HT1080 (cell line): ENCODE measurements at regions not wholly inside any gene's neighbourhood (a gene's known extent, or its start where the extent isn't known, plus 50 kb on each side); places are given as distances from the start of the nearest gene placed in this dataset.
"Not testable (repeated sequence)": the region's sequence is repeated elsewhere in the genome, so short reads cannot be mapped to it uniquely, and the experiment has no call there.

Experiments used
- DNase-seq: peaks from one replicate; pipeline ENCODE4 v3.0.0-alpha.2; 2015; ENCODE audit warnings: low read depth

DNA sequence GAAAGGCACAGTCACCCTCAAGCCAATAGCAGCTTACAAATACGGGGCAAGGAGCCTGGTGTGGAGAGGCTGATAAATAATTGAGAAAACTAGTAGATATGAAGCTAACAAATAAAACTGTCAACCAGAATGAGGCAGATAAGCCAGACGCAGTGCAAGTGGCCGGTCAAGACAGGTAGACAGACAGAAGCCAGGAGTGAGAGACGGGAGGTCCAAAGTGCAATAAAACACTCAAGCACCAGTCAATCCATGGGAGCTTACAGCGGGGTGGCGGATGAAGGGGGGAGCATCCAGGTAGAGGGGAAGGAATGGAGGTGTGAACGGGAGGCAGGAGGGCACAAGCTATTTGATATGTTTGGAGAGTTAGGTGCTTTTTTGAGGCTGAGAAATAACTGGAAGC is 193.1 kb downstream of the FOXD4L6 start:
- DNase-seq = no peak

DNA sequence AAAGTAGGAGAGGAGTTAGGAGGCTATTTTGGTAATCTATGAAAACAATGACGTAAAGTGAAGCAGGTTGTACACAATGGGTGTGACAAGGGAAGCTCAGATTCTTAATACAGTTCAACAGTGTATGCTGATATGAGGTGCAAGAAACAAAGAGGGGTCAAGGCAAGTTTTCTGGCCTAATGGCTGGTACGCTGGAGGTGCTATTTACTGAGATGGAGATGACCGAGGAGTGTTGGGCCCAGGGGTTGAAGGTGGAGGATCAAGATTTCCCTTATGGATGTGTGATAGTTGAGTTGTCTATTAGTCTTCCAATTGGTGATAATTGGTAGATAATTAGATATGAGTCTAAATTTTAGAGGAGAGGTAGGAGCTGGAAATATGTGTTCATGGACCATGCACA is 194.0 kb downstream of the FOXD4L6 start:
- DNase-seq = not testable (repeated sequence)

DNA sequence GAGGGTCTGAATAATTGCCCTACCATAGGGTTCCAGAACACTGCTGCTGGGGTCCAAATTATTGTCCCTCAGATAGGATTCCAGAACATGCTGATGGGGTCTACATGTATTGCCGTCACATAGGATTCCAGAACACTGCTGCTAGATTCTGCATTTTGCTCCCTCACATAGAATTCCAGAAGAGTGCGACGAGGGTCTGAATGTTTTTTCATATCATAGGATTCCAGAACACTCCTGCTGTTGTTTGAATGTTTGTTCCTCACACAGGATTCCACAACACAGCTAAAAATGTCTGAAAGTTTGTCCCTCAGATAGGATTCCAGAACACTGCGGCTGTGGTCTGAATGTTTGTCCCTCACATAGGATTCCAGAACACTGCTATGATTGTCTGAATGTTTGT is 198.1 kb downstream of the FOXD4L6 start:
- not testable (repeated sequence) for DNase-seq

DNA sequence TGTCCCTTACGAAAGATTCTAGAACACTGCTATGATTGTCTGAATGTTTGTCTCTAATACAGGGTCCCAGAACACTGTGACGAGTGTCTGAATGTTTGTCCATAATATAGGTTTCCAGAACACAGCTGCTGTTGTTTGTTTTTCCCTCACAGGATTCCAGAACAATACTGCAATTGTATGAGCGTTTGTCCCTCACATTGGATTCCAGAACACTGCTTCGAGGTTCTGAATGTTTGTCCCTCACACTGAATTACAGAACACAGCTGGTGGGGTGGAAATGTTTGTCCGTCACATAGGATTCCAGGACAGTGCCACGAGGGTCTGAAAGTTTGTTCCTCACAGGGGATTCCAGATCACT is 199.0 kb downstream of the FOXD4L6 start:
- not testable (repeated sequence) for DNase-seq

DNA sequence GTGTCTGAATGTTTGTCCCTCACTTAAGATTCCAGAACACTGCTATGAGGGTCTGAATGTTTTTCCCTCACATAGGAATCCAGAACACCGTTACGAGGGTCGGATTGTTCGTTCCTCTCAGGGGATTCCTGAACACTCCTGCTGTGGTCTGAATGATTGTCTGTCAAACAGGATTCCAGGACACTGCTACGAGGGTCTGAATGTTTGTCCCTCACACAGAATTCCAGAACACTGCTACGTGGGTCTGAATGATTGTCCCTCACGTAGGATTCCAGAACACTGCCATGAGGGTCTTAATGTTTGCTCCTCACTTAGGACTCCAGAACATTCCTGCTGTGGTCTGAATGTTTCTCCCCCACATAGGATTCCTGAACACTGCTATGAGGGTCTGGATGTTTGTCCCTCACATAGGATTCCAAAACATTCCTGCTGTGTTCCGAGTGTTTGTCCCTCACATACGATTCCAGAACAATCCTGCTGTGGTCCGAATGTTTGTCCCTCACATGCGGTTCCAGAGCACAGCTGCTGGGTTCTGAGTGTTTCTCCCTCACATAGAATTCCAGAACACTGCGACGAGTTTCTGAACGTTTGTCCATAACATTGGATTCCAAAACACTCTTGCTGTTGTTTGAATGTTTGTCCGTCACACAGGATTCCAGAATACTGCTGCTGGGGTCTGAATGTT is 199.5 kb downstream of the FOXD4L6 start:
- DNase-seq = no peak

DNA sequence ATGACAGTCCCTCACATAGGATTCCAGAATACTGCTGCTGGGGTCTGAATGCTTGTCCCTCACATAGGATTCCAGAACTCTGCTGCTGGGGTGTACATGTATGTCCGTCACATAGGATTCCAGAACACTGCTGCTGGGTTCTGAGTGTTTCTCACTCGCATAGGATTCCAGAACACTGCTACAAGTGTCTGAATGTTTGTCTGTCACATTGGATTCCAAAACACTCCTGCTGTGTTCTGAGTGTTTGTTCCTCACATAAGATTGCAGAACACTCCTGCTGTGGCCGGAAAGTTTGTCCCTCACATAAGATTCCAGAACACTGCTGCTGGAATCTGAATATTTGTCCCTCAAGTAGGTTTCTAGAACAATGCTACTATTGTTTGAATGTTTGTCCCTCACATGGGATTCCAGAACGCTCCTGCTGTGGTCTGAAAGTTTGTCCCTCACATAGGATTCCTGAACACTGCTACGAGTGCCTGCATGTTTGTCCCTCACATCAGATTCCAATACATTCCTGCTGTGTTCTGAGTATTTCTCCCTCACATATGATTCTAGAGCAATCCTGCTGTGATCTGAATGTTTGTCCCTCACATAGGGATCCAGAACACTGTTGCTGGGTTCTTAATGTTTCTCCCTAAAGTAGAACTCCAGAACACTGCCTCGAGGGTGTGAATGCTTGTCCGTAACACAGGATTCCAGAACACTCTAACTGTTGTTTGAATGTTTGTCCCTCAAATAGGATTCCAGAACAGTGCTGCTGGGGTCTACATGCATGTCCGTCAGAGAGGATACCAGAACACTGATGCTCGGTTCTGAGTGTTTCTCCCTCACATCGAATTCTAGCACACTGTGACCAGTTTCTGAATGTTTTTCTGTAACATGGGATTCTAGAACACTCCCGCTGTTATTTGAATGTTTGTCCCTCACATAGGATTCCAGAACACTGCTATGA is 200.4 kb downstream of the FOXD4L6 start:
- DNase-seq = no peak

DNA sequence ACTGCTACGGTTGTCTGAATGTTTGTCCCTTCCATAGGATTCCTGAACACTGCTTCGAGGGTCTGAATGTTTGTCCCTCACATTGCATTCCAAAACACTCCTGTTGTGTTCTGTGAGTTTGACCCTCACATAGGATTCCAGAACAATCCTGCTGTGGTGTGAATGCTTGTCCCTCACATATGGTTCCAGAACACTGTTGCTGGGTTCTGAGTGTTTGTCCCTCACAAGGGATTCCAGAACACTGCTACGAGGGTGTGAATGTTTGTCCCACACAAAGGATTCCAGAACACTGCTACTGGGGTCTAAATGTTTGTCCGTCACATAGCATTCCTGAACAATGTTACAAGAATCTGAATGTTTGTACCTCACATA is 201.2 kb downstream of the FOXD4L6 start:
- DNase-seq = no peak

DNA sequence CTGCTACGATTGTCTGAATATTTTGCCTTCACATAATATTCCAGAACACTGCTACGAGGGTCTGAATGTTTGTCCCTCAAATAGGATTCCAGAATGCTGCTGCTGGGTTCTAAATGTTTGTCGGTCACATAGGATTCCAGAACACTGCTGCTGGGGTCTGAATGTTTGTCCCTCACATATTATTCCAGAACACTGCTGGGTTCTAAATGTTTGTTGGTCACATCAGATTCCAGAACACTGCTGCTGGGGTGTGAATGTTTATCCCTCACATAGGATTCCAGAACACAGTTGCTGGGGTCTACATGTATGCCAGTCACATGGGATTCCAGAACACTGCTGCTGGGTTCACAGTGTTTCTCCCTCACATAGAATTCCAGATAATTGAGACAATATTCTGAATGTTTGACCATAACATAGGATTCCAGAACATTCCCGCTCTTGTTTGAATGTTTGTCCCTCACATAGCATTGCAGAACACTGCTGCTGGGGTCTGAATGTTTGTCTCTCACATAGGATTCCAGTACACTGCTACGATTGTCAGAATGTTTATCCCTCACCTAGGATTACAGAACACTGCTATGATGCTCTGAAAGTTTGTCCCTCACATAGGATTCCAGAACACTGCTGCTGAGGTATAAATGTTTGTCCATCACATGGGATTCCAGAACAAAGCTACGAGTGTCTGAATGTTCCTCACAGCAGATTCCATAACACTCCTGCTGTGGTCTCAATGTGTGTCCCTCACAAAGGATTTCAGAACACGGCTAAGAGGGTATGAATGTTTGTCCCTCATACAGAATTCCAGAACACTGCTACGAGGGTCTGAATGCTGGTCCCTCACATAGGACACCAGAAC is 201.8 kb downstream of the FOXD4L6 start:
- no peak for DNase-seq

DNA sequence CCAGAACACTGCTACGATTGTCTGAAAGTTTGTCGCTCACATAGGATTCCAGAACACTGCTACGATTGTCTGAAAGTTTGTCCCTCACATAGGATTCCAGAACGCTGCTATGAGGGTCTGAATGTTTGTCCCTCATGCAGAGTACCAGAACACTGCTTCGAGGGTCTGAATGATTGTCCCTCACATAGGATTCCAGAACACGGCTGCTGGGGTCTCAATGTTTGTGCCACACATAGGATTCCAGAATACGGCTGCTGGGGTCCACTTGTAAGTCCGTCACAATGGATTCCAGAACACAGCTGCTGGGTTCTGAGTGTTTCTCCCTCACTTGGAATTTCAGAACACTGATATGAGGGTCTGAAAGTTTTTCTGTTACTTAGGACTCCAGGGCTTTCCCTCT is 203.3 kb downstream of the FOXD4L6 start:
- DNase-seq = no peak

DNA sequence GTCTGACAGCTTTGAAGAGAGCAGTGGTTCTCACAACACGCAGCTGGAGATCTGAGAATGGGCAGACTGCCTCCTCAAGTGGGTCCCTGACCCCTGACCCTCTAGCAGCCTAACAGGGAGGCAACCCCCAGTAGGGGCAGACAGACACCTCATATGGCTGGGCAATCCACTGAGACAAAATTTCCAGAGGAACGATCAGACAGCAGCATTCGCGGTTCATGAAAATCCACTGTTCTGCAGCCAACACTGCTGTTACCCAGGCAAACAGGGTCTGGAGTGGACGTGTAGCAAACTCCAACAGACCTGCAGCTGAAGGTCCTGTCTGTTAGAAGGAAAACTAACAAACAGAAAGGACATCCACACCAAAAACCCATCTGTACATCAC is 212.1 kb downstream of the FOXD4L6 start:
- DNase-seq = not testable (repeated sequence)

DNA sequence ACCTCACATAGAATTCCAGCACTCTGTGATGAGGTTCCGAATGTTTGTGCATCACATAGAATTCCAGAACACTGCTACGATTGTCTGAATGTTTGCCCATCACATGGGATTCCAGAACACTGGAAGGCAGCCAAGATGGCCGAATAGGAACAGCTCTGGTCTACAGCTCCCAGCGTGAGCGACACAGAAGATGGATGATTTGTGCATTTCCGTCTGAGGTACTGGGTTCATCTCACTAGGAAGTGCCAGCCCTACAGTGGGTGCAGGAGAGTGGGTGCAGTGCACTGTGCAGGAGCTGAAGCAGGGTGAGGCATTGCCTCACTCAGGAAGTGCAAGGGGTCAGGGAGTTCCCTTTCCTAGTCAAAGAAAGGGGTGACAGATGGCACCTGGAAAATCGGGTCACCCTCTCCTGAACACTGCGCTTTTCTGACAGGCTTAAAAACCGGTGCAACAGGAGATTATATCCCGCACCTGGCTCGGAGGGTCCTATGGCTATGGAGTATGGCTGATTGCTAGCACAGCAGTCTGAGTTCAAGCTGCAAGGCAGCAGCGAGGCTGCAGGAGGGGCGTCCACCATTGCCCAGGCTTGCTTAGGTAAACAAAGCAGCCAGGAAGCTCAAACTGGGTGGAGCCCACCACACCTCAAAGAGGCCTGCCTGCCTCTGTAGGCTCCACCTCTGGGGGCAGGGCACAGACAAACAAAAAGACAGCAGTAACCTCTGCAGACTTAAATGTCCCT is 212.7 kb downstream of the FOXD4L6 start:
- DNase-seq = not testable (repeated sequence)

DNA sequence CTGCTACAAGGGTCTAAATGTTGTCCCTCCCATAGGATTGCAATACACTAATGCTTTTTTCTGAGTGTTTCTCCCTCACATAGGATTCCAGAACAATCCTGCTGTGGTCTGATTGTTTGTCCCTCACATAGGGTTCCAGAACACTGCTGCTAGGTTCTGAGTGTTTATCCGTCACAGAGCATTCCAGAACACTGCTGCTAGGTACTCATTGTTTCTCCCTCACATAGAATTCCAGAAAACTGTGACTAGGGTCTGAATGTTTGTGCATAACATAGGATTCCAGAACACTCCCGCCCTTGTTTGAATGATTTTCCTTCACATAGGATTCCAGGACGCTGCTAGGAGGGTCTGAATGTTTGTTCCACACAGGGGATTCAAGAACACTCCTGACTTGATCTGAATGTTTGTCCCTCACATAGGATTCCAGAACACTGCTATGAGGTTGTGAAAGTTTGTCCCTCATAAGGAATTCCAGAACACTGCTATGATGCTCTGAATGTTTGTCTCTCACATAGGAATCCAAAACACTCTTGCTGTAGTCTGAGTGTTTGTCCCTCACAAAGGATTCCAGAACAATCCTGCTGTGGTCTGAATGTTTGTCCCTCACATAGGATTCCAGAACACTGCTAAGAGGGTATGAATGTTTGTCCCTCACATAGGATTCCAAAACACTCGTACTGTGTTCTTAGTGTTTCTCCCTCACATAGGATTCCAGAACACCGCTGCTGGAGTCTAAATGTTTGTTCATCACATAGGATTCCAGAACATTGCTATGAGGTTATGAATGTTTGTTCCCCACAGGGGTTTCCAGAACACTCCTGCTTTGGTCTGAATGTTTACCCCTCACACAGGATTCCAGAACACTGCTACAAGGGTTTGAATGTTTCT is 213.5 kb downstream of the FOXD4L6 start:
- no peak for DNase-seq

DNA sequence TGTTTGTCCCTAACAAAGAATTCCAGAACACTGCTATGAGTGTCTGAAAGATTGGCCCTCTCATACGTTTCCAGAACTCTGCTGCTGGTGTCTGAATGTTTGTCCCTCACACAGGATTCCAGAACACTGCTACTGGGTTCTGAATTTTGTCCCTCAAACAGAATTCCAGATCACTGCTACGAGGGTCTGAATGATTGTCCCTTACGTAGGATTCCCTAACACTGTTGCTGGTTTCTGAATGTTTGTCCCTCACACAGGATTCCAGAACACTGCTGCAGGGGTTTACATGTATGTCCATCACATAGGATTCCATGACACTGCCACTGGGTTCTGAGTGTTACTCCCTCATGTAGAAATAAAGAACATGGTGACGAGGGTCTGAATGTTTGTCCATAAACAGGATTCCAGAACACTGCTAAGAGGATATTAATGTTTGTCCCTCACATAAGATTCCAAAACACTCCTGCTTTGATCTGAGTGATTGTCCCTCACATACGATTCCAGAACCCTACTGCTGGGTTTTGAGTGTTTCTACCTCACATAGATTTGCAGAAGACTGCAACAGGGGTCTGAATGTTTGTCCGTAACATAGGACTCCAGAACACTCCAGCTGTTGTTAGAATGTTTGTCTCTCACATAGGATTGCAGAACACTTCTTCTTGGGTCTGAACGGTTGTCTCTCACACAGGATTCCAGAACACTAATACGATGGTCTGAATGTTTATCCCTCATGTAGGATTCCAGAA is 214.4 kb downstream of the FOXD4L6 start:
- DNase-seq = no peak

DNA sequence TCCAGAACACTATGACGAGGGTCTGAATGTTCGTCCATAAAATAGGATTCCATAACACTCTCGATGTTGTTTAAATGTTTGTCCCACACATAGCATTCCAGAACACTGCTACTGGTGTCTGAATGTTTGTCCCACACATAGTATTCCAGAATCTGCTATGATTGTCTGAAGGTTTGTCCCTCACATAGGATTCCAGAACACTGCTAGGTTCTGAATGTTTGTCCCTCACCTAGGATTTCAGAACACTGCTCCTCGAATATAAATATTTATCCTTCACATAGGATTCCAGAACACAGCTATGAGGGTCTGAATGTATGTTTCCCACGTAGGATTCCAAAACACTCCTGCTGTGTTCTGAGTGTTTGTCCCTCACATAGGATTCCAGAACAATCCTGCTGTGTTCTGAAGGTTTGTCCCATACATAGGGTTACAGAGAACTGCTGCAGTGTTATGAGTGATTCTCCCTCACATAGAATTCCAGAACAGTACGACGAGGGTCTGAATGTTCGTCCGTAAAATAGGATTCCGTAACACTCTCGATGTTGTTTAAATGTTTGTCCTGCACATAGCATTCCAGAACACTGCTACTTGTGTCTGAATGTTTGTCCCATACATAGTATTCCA is 215.3 kb downstream of the FOXD4L6 start:
- no peak for DNase-seq

DNA sequence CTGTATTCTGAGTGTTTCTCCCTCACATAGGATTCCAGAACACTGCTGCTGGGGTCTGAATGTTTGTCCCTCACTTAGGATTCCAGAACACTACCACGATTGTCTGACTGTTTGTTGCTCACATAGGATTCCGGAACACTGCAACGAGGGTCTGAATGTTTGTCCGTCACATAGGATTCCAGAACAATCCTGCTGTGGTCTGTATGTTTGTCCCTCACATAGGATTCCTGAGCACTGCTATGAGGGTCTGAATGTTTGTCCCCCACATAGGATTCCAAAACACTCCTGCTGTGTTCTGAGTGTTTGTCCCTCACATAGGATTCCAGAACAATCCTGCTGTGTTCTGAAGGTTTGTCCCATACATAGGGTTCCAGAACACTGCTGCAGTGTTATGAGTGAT is 215.8 kb downstream of the FOXD4L6 start:
- DNase-seq = not testable (repeated sequence)

DNA sequence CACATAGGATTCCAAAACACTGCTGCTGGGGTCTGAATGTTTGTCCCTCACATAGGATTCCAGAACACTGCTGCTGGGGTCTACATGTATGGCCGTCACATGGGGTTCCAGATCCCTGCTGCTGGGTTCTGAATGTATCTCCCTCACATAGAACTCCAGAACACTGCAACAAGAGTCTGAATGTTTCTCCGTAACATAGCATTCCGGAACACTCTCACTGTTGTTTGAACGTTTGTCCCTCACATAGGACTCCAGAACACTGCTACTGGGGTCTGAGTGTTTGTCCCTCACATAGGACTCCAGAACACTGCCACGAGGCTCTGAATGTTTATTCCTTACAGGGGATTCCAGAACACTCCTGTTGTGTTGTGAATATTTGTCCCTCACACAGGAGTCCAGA is 216.8 kb downstream of the FOXD4L6 start:
- no peak for DNase-seq

DNA sequence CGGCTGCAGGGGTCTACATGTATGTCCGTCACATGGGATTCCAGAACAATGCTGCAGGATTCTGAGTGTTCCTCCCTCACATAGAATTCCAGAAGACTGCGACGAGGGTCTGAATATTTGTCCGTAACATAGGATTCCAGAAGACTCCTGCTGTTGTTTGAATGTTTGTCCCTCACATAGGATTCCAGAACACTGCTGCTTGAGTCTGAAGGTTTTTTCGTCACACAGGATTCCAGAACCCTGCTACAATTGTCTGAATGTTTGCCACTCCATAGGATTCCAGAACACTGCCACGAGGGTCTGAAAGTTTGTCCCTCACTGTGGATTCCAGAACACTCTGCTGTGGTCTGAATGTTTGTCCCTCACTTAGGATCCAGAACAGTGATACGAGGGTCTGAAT is 217.5 kb downstream of the FOXD4L6 start:
- not testable (repeated sequence) for DNase-seq

DNA sequence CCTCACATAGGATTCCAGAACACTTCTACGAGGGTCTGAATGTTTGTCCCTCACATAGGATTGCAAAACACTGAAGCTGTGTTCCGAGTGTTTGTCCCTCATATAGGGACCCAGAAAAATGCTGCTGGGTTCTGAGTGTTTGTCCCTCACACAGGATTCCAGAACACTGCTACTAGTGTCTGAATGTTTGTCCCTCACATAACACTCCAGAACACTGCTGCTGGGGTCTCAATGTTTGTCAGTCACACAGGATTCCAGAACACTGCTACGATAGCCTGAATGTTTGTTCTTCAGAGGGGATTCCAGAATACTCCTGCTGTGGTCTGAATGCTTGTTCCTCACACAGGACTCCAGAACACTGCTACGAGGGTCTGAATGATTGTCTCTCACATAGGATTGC is 218.7 kb downstream of the FOXD4L6 start:
- DNase-seq = no peak

DNA sequence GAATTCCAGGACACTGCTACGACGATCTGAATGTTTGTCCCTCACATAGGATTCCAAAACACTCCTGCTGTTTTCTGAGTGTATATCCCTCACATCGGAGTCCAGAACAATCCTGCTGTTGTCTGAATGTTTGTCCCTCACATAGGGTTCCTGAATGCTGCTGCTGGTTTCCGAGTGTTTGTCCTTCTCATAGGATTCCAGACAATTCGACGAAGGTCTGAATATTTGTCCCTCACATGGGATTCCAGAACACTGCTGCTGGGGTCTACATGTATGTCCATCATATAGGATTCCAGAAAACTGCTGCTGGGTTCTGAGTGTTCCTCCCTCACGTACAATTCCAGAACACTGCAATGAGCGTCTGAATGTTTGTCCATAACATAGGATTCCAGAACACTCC is 219.4 kb downstream of the FOXD4L6 start:
- not testable (repeated sequence) for DNase-seq
